SK-N-SH (cell line): ENCODE measurements at regions not wholly inside any gene's neighbourhood (a gene's known extent, or its start where the extent isn't known, plus 50 kb on each side); places are given as distances from the start of the nearest gene placed in this dataset.

Experiments
- CTCF ChIA-PET: fragments of 300-600, 350-600 bp; formaldehyde crosslinking; extraction: SDS; loops from one replicate; lab custom pipeline; 2021; lab: Yijun Ruan, JAX
- POLR2A ChIA-PET: fragments of 350-600 bp; sonication (Branson Sonifier 250); formaldehyde crosslinking; extraction: SDS; loops from one replicate; lab custom pipeline; 2020; ENCODE audit warnings: antibody characterized with exemption, inconsistent platforms; lab: Yijun Ruan, JAX
- DNase-seq: peaks from one replicate; pipeline ENCODE4 v3.0.0; 2012
- H2AFZ ChIP-seq: fragments of 200-600 bp; sonication (generic); 2 replicates; pipeline ENCODE4 v1.8.1; 2016; ENCODE audit warnings: antibody characterized with exemption, mild to moderate bottlenecking, low read depth
- H3F3A ChIP-seq: fragments of 200-600 bp; sonication (generic); replicated peaks from 2 replicates; pipeline ENCODE3; 2016; ENCODE audit warnings: antibody characterized with exemption, mild to moderate bottlenecking; ENCODE audit not compliant: insufficient read depth
- H3K27ac ChIP-seq, 2 experiments: fragments of 200-500 bp in 1 of 2; fragments of 200-600 bp in 1 of 2; sonication (Bioruptor generic) in 1 of 2; sonication (generic), shearing (Covaris generic) in 1 of 2; 2 replicates each; pipeline versions ENCODE4 v1.5.1 to v1.6.1; 2014 to 2016; ENCODE audit warnings: low read depth in 2 of 2, inconsistent platforms in 1 of 2, low read length in 1 of 2, mild to moderate bottlenecking in 1 of 2, mixed read lengths in 1 of 2
- H3K27me3 ChIP-seq: fragments of 200-600 bp; sonication (generic), shearing (Covaris generic); 2 replicates; pipeline ENCODE4 v1.6.1; 2016; ENCODE audit warnings: mixed run types; ENCODE audit not compliant: insufficient read depth
- H3K36me3 ChIP-seq, 2 experiments: fragments of 200-500 bp in 1 of 2; fragments of 200-600 bp in 1 of 2; sonication (Bioruptor generic) in 1 of 2; sonication (generic) in 1 of 2; replicated peaks in 1 of 2; 2 replicates each; pipeline versions ENCODE3 to v1.5.1; 2014 to 2016; ENCODE audit warnings: low read length in 1 of 2, mild to moderate bottlenecking in 1 of 2; ENCODE audit not compliant: insufficient read depth in 2 of 2, control insufficient read depth in 1 of 2
- H3K4me1 ChIP-seq, 2 experiments: fragments of 200-500 bp in 1 of 2; fragments of 200-600 bp in 1 of 2; sonication (Bioruptor generic) in 1 of 2; sonication (generic), shearing (Covaris generic) in 1 of 2; 2 replicates each; pipeline versions ENCODE4 v1.5.1 to v1.6.1; 2014 to 2016; ENCODE audit warnings: low read depth in 1 of 2, low read length in 1 of 2, mixed run types in 1 of 2; ENCODE audit not compliant: insufficient read depth in 2 of 2, control insufficient read depth in 1 of 2
- H3K4me2 ChIP-seq: fragments of 200-600 bp; sonication (generic), shearing (Covaris generic); 2 replicates; pipeline ENCODE4 v1.6.1; 2017; ENCODE audit warnings: mixed run types
- H3K4me3 ChIP-seq, 2 experiments: fragments of 200-500 bp in 1 of 2; fragments of 200-600 bp in 1 of 2; sonication (Bioruptor generic) in 1 of 2; sonication (generic), shearing (Covaris generic) in 1 of 2; 2 replicates each; pipeline versions ENCODE4 v1.5.1 to v1.8.1; 2014 to 2016; ENCODE audit warnings: low read depth in 2 of 2, inconsistent platforms in 1 of 2, low read length in 1 of 2, mild to moderate bottlenecking in 1 of 2, mixed read lengths in 1 of 2, moderate library complexity in 1 of 2
- H3K79me2 ChIP-seq: fragments of 200-600 bp; sonication (generic); 2 replicates; pipeline ENCODE4 v1.8.1; 2017; ENCODE audit warnings: mild to moderate bottlenecking; ENCODE audit not compliant: insufficient read depth
- H3K9ac ChIP-seq: fragments of 200-600 bp; sonication (generic); 2 replicates; pipeline ENCODE4 v1.6.1; 2017; ENCODE audit warnings: mixed run types
- H3K9me2 ChIP-seq: fragments of 200-600 bp; sonication (generic); 2 replicates; pipeline ENCODE4 v1.6.1; 2017; ENCODE audit warnings: mixed run types
- H3K9me3 ChIP-seq: fragments of 200-600 bp; sonication (generic); 2 replicates; pipeline ENCODE4 v1.6.1; 2017; ENCODE audit warnings: mixed run types, mild to moderate bottlenecking, moderate library complexity
- H4K20me1 ChIP-seq: fragments of 200-600 bp; sonication (generic); 2 replicates; pipeline ENCODE4 v1.6.1; 2017; ENCODE audit warnings: mild to moderate bottlenecking, mixed run types; ENCODE audit not compliant: insufficient read depth
- CHD2 ChIP-seq: fragments of 150-350 bp; IDR thresholded peaks from 2 replicates; pipeline ENCODE4 v1.6.1; 2018; ENCODE audit warnings: low read length; ENCODE audit not compliant: partially characterized antibody
- CTCF ChIP-seq: fragments of 200-600 bp; sonication (generic); IDR thresholded peaks from 2 replicates; pipeline ENCODE4 v1.6.1; 2017; ENCODE audit warnings: antibody characterized with exemption, mild to moderate bottlenecking, moderate library complexity
- EZH2phosphoT487 ChIP-seq: fragments of 200-600 bp; sonication (generic); IDR thresholded peaks from 2 replicates; pipeline ENCODE4 v1.6.1; 2017; ENCODE audit warnings: low read depth, mixed run types, mild to moderate bottlenecking, antibody characterized with exemption, moderate library complexity, borderline replicate concordance
- FOSL2 ChIP-seq: IDR thresholded peaks from 2 replicates; pipeline ENCODE4 v1.4.0; 2012; ENCODE audit warnings: low read depth, mild to moderate bottlenecking, moderate library complexity, borderline replicate concordance
- GATA2 ChIP-seq: sonication (generic); formaldehyde crosslinking; IDR thresholded peaks from 2 replicates; pipeline ENCODE4 v1.5.0; 2020; ENCODE audit warnings: mild to moderate bottlenecking, missing genetic modification reagents
- IRF3 ChIP-seq: fragments of 150-350 bp; IDR thresholded peaks from 2 replicates; pipeline ENCODE4 v1.6.1; 2016; ENCODE audit warnings: mild to moderate bottlenecking, low read depth, low read length
- MXI1 ChIP-seq: IDR thresholded peaks from 2 replicates; pipeline ENCODE4 v1.6.1; 2012; ENCODE audit warnings: mild to moderate bottlenecking, low read depth, low read length, improper control_type of control experiment
- NRF1 ChIP-seq: IDR thresholded peaks from 2 replicates; pipeline ENCODE4 v1.6.1; 2012; ENCODE audit warnings: low read depth, mild to moderate bottlenecking, low read length
- POLR2AphosphoS5 ChIP-seq: IDR thresholded peaks from 2 replicates; pipeline ENCODE4 v1.6.1; 2012; ENCODE audit warnings: low read depth, low read length
- RAD21 ChIP-seq: IDR thresholded peaks from 2 replicates; pipeline ENCODE4 v1.6.1; 2012; ENCODE audit warnings: mild to moderate bottlenecking, low read length
- RCOR1 ChIP-seq: fragments of 150-350 bp; IDR thresholded peaks from 2 replicates; pipeline ENCODE4 v1.6.1; 2017; ENCODE audit warnings: antibody characterized with exemption, low read length
- RFX5 ChIP-seq: IDR thresholded peaks from 2 replicates; pipeline ENCODE4 v1.6.1; 2012; ENCODE audit warnings: mild to moderate bottlenecking, improper control_type of control experiment, low read length
- RXRA ChIP-seq: IDR thresholded peaks from 2 replicates; pipeline ENCODE4 v1.4.0; 2012; ENCODE audit warnings: low read depth, mild to moderate bottlenecking, borderline replicate concordance
- SIN3A ChIP-seq: IDR thresholded peaks from 2 replicates; pipeline ENCODE4 v1.6.1; 2012; ENCODE audit warnings: low read depth, mild to moderate bottlenecking, low read length, moderate library complexity, borderline replicate concordance
- SMC3 ChIP-seq: IDR thresholded peaks from 2 replicates; pipeline ENCODE4 v1.6.1; 2012; ENCODE audit warnings: low read depth, low read length, improper control_type of control experiment
- TAF1 ChIP-seq: IDR thresholded peaks from 2 replicates; pipeline ENCODE4 v1.6.1; 2012; ENCODE audit warnings: low read depth, mild to moderate bottlenecking, low read length, moderate library complexity, borderline replicate concordance
- USF1 ChIP-seq: IDR thresholded peaks from 2 replicates; pipeline ENCODE4 v1.4.0; 2012; ENCODE audit warnings: low read depth, borderline replicate concordance
- YY1 ChIP-seq: IDR thresholded peaks from 2 replicates; pipeline ENCODE4 v1.4.0; 2012; ENCODE audit warnings: low read depth, mild to moderate bottlenecking
- WGBS: methylation state at CpG from one replicate; pipeline ENCODE4 v1.1.6; 2017; ENCODE audit warnings: low lambda C conversion rate; 5-methylcytosine and 5-hydroxymethylcytosine counted together

- 22% methylated on average over 17 of the region's 17 CpGs for WGBS
- H3K4me3 ChIP-seq, result no peak overlapping the region
These were observed 91.7 kb upstream of the ANO1 start for GRCh38 chr11:69986440-69986787.

GRCh38 chr11:69986830-69987229 is 91.3 kb upstream of the ANO1 start:
- no peaks in the 10 kb centered on the region for H3F3A ChIP-seq
- no peak overlapping the region for H3K9ac ChIP-seq
- H3K27me3 ChIP-seq, result peaks cover 30% of the 10 kb centered on the region
- no peak overlapping the region for H3K4me2 ChIP-seq
- H3K4me1 ChIP-seq, result no peaks in the 10 kb centered on the region; a peak in 1 of 4 replicates
- no peaks in the 10 kb centered on the region for H3K9me2 ChIP-seq
- WGBS, result 64% methylated on average over 9 of the region's 9 CpGs
- CTCF ChIA-PET, result no interaction called here
- no peaks in the 10 kb centered on the region for H4K20me1 ChIP-seq
- no peaks in the 10 kb centered on the region for H3K79me2 ChIP-seq
- TF ChIP-seq EZH2phosphoT487 (no peak), RAD21 (no peak), RCOR1 (no peak), GATA2 (no peak), SIN3A (no peak), RXRA (no peak), USF1 (no peak), TAF1 (no peak), MXI1 (no peak), NRF1 (no peak)
- POLR2A ChIA-PET, result no interaction called here
- H2AFZ ChIP-seq, result no peak overlapping the region
- H3K27ac ChIP-seq, result no peak overlapping the region
- H3K9me3 ChIP-seq, result no peaks in the 10 kb centered on the region
- DNase-seq, result no peak
- H3K36me3 ChIP-seq, result no peaks in the 10 kb centered on the region
- H3K4me3 ChIP-seq, result no peak overlapping the region

More at GRCh38 chr11:69986440-69986787, 91.7 kb upstream of the ANO1 start:
- H3K79me2 ChIP-seq, result no peaks in the 10 kb centered on the region
- CTCF ChIA-PET, result no interaction called here
- no peaks in the 10 kb centered on the region for H4K20me1 ChIP-seq
- H3K4me2 ChIP-seq, result no peak overlapping the region
- TF ChIP-seq YY1, result no peak
- no peak for TF ChIP-seq IRF3
- no peak for TF ChIP-seq RCOR1
- no peak for TF ChIP-seq FOSL2
- no peak for TF ChIP-seq RFX5
- TF ChIP-seq CTCF, result no peak
- TF ChIP-seq POLR2AphosphoS5, result no peak
- TF ChIP-seq CHD2, result no peak
- no peak for TF ChIP-seq SMC3
- no peaks in the 10 kb centered on the region for H3K36me3 ChIP-seq
- POLR2A ChIA-PET, result no interaction called here
- no peaks in the 10 kb centered on the region for H3K9me3 ChIP-seq
- no peaks in the 10 kb centered on the region for H3F3A ChIP-seq
- H3K27me3 ChIP-seq, result peaks cover 30% of the 10 kb centered on the region
- H3K4me1 ChIP-seq, result no peaks in the 10 kb centered on the region; a peak in 1 of 4 replicates
- no peak overlapping the region for H2AFZ ChIP-seq
- no peak overlapping the region for H3K27ac ChIP-seq
- H3K9me2 ChIP-seq, result no peaks in the 10 kb centered on the region
- DNase-seq, result no peak
- no peak overlapping the region for H3K9ac ChIP-seq
